B cell (primary cell): ENCODE measurements at regions not wholly inside any gene's neighbourhood (a gene's known extent, or its start where the extent isn't known, plus 50 kb on each side); places are given as distances from the start of the nearest gene placed in this dataset.

Experiments
- ATAC-seq: fragments of 200-7000 bp; cut with Tn5 transposase; one replicate; pipeline ENCODE4 v1.10.0; 2021; ENCODE audit warnings: low read depth, mild to moderate bottlenecking, moderate number of reproducible peaks, moderate library complexity
- CTCF ChIA-PET: fragments of 350-600 bp; sonication (Branson Sonifier 250); formaldehyde crosslinking; loops from one replicate; lab custom pipeline; 2021; ENCODE audit warnings: antibody characterized with exemption, inconsistent platforms; lab: Charles Lee
- POLR2A ChIA-PET: fragments of 350-600 bp; sonication (Branson Sonifier 250); formaldehyde crosslinking; loops from one replicate; lab custom pipeline; 2021; ENCODE audit warnings: antibody characterized with exemption; lab: Charles Lee
- DNase-seq: peaks from one replicate; pipeline ENCODE4 v3.0.0; 2013
- H2AFZ ChIP-seq: 2 replicates; pipeline ENCODE4 v1.6.1; 2012; ENCODE audit warnings: mild to moderate bottlenecking, low read depth, low read length; ENCODE audit not compliant: insufficient read depth, poor library complexity, severe bottlenecking
- H3K27ac ChIP-seq, 2 donors: 1 replicate in 1 of 2; 2 replicates in 1 of 2; pipeline ENCODE4 v1.5.1; 2012 to 2013; ENCODE audit warnings: low read length in 2 of 2, mild to moderate bottlenecking in 2 of 2, moderate library complexity in 1 of 2
- H3K27me3 ChIP-seq, 4 experiments: fragments of 200-600 bp in 1 of 4; sonication (generic) in 1 of 4; replicated peaks in 1 of 4; 1 replicate in 2 of 4; 2 replicates in 2 of 4; pipeline versions ENCODE4 v1.6.1 to v1.7.0; 2013 to 2016; ENCODE audit warnings: low read length in 3 of 4, mild to moderate bottlenecking in 2 of 4, mixed read lengths in 1 of 4, moderate library complexity in 1 of 4; ENCODE audit not compliant: insufficient read depth in 4 of 4, control insufficient read depth in 3 of 4; ENCODE audit errors: control extremely low read depth in 1 of 4
- H3K36me3 ChIP-seq, 2 experiments: replicated peaks in 1 of 2; 1 replicate in 1 of 2; 2 replicates in 1 of 2; pipeline versions ENCODE4 v1.6.1 to v1.7.1; 2013; ENCODE audit warnings: low read length in 1 of 2; ENCODE audit not compliant: insufficient read depth in 2 of 2, control insufficient read depth in 1 of 2; ENCODE audit errors: control extremely low read depth in 1 of 2, extremely low read depth in 1 of 2
- H3K4me1 ChIP-seq, 2 donors: fragments of 200-600 bp in 1 of 2; sonication (generic) in 1 of 2; 1 replicate in 1 of 2; 2 replicates in 1 of 2; pipeline versions ENCODE4 v1.5.1 to v1.6.1; 2013 to 2017; ENCODE audit warnings: low read length in 2 of 2; ENCODE audit not compliant: control insufficient read depth in 2 of 2, insufficient read depth in 2 of 2
- H3K4me2 ChIP-seq: replicated peaks from 2 replicates; pipeline ENCODE3; 2012; ENCODE audit warnings: mild to moderate bottlenecking, low read depth, low read length; ENCODE audit not compliant: poor library complexity, severe bottlenecking
- H3K4me3 ChIP-seq, 5 experiments: fragments of 200-600 bp in 1 of 5; sonication (generic) in 1 of 5; 1 replicate in 3 of 5; 2 replicates in 2 of 5; pipeline versions ENCODE4 v1.5.1 to v1.7.0; 2011 to 2016; ENCODE audit warnings: low read length in 4 of 5, mild to moderate bottlenecking in 4 of 5, low read depth in 2 of 5, control low read depth in 1 of 5, moderate library complexity in 1 of 5; ENCODE audit not compliant: insufficient read depth in 1 of 5; ENCODE audit errors: control extremely low read depth in 1 of 5, extremely low read depth in 1 of 5
- H3K79me2 ChIP-seq: fragments of 200-600 bp; sonication (generic); one replicate; pipeline ENCODE4 v1.6.0; 2016; ENCODE audit warnings: low read length; ENCODE audit not compliant: control insufficient read depth, insufficient read depth
- H3K9ac ChIP-seq: fragments of 200-600 bp; sonication (generic); 2 replicates; pipeline ENCODE4 v1.6.1; 2017; ENCODE audit warnings: mild to moderate bottlenecking, low read length, moderate library complexity
- H3K9me3 ChIP-seq, 3 donors: one replicate each; pipeline versions ENCODE4 v1.6.1 to v1.7.1; 2013; ENCODE audit warnings: low read length in 2 of 3; ENCODE audit not compliant: control insufficient read depth in 2 of 3, insufficient read depth in 1 of 3; ENCODE audit errors: control extremely low read depth in 1 of 3
- H4K20me1 ChIP-seq: 2 replicates; pipeline ENCODE4 v1.6.0; 2012; ENCODE audit warnings: mild to moderate bottlenecking, low read length; ENCODE audit not compliant: insufficient read depth, control insufficient read depth, poor library complexity, severe bottlenecking
- H3K27ac Mint-ChIP-seq: one replicate; pipeline ENCODE4 v1.8.0; 2021; ENCODE audit warnings: mixed read lengths
- H3K27me3 Mint-ChIP-seq: one replicate; pipeline ENCODE4 v1.8.0; 2021; ENCODE audit warnings: mixed read lengths
- H3K4me1 Mint-ChIP-seq: one replicate; pipeline ENCODE4 v1.8.0; 2021; ENCODE audit warnings: mixed read lengths
- H3K4me3 Mint-ChIP-seq: one replicate; pipeline ENCODE4 v1.8.0; 2021; ENCODE audit warnings: mixed read lengths
- H3K9me3 Mint-ChIP-seq: one replicate; pipeline ENCODE4 v1.8.0; 2022; ENCODE audit warnings: mixed read lengths; ENCODE audit not compliant: insufficient read depth
- CTCF ChIP-seq: fragments of 200-600 bp; IDR thresholded peaks from one replicate; pipeline ENCODE4 v1.8.0; 2022; ENCODE audit warnings: antibody characterized with exemption, mild to moderate bottlenecking
- EZH2 ChIP-seq: IDR thresholded peaks from 2 replicates; pipeline ENCODE4 v1.6.1; 2012; ENCODE audit warnings: borderline replicate concordance, low read depth, mild to moderate bottlenecking, moderate library complexity, low read length; ENCODE audit not compliant: insufficient read depth, poor library complexity, severe bottlenecking
- WGBS: methylation state at CpG from one replicate; pipeline ENCODE4 v1.1.5; 2013; ENCODE audit warnings: missing lambda C conversion rate; ENCODE audit not compliant: insufficient coverage; 5-methylcytosine and 5-hydroxymethylcytosine counted together
- intact Hi-C: fragments of 100-400 bp; cut with micrococcal nuclease; formaldehyde crosslinking; loops from one replicate; pipeline ENCODE4 v1.10.0; 2022

GRCh38 chr1:81410941-81411340 is 389.8 kb upstream of the ADGRL2 start:
- Histone ChIP-seq H3K9ac (no peak overlapping the region), H3K79me2 (no peaks in the 10 kb centered on the region), H3K27me3 (no peaks in the 10 kb centered on the region), H4K20me1 (no peaks in the 10 kb centered on the region), H3K36me3 (no peaks in the 10 kb centered on the region), H3K4me2 (no peak overlapping the region), H3K4me1 (no peaks in the 10 kb centered on the region), H3K9me3 (no peaks in the 10 kb centered on the region), H3K4me3 (no peak overlapping the region), H2AFZ (no peak overlapping the region), H3K27ac (no peak overlapping the region)
- intact Hi-C loops: no loop called here
- no peaks in the 10 kb centered on the region for H3K27me3 Mint-ChIP-seq
- ATAC-seq (no peak), DNase-seq (no peak)
- H3K4me3 Mint-ChIP-seq: no peak overlapping the region
- H3K4me1 Mint-ChIP-seq: no peaks in the 10 kb centered on the region
- no peaks in the 10 kb centered on the region for H3K9me3 Mint-ChIP-seq
- WGBS: no CpG with 5 or more reads among the region's 3 CpGs
- H3K27ac Mint-ChIP-seq: no peak overlapping the region
- POLR2A ChIA-PET: no interaction called here
- no peak for TF ChIP-seq EZH2
- TF ChIP-seq CTCF: no peak
- CTCF ChIA-PET: no interaction called here

- H4K20me1 ChIP-seq: no peaks in the 10 kb centered on the region
- no peak overlapping the region for H3K9ac ChIP-seq
- H3K27ac ChIP-seq: no peak overlapping the region
- no peak overlapping the region for H3K27ac Mint-ChIP-seq
- intact Hi-C loops: no loop called here
- H3K4me3 Mint-ChIP-seq: no peak overlapping the region
- no peaks in the 10 kb centered on the region for H3K36me3 ChIP-seq
- no peaks in the 10 kb centered on the region for H3K9me3 Mint-ChIP-seq
- no peak overlapping the region for H3K4me2 ChIP-seq
- H3K79me2 ChIP-seq: no peaks in the 10 kb centered on the region
- no peaks in the 10 kb centered on the region for H3K27me3 Mint-ChIP-seq
- no peaks in the 10 kb centered on the region for H3K4me1 ChIP-seq
- CTCF ChIA-PET: no interaction called here
- H3K4me3 ChIP-seq: no peak overlapping the region
- no peaks in the 10 kb centered on the region for H3K9me3 ChIP-seq
- H2AFZ ChIP-seq: no peak overlapping the region
- TF ChIP-seq EZH2 (no peak), CTCF (no peak)
- DNase-seq (no peak), ATAC-seq (no peak)
- POLR2A ChIA-PET: no interaction called here
- WGBS: no CpG with 5 or more reads among the region's 1 CpG
- H3K27me3 ChIP-seq: no peaks in the 10 kb centered on the region
- no peaks in the 10 kb centered on the region for H3K4me1 Mint-ChIP-seq
These were observed 390.4 kb upstream of the ADGRL2 start for GRCh38 chr1:81410351-81410750.
